T-helper 1 cell (primary cell): ENCODE measurements at regions not wholly inside any gene's neighbourhood (a gene's known extent, or its start where the extent isn't known, plus 50 kb on each side); places are given as distances from the start of the nearest gene placed in this dataset.
"Not testable (repeated sequence)": the region's sequence is repeated elsewhere in the genome, so short reads cannot be mapped to it uniquely, and the experiment has no call there.

Experiments used
- DNase-seq, 5 donors: peaks; one replicate each; pipeline ENCODE4 v3.0.0-alpha.2; 2012 to 2020

- no peak for DNase-seq
These were observed 169.2 kb upstream of the FHL2 start for GRCh38 chr2:105567996-105568494.

GRCh38 chr2:105563000-105563719, 164.3 kb upstream of the FHL2 start:
- DNase-seq: no peak

- no peak for DNase-seq
These were observed 162.6 kb upstream of the FHL2 start for GRCh38 chr2:105561401-105561800.

- DNase-seq: no peak
These were observed 161.3 kb upstream of the FHL2 start for GRCh38 chr2:105560157-105560556.

GRCh38 chr2:105557021-105557920, 158.4 kb upstream of the FHL2 start:
- DNase-seq: no peak

GRCh38 chr2:105556366-105556765, 157.5 kb upstream of the FHL2 start:
- no peak for DNase-seq

- DNase-seq: no peak
These were observed 155.4 kb upstream of the FHL2 start for GRCh38 chr2:105554235-105554634.

- DNase-seq: no peak
These were observed 154.8 kb upstream of the FHL2 start for GRCh38 chr2:105553538-105554196.

GRCh38 chr2:105546628-105546974, 147.8 kb upstream of the FHL2 start:
- no peak for DNase-seq

GRCh38 chr2:105545730-105546627, 147.1 kb upstream of the FHL2 start:
- peak; percentile 30 to 63 (median 45) for DNase-seq

- DNase-seq: no peak
These were observed 145.9 kb upstream of the FHL2 start for GRCh38 chr2:105544591-105545377.

- DNase-seq: no peak
These were observed 142.6 kb upstream of the FHL2 start for GRCh38 chr2:105541189-105542050.

- no peak for DNase-seq
These were observed 141.8 kb upstream of the FHL2 start for GRCh38 chr2:105540642-105541041.

- DNase-seq: no peak
These were observed 140.5 kb upstream of the FHL2 start for GRCh38 chr2:105539331-105539730.

- DNase-seq: no peak
These were observed 140.0 kb upstream of the FHL2 start for GRCh38 chr2:105538840-105539239.

GRCh38 chr2:105537920-105538319, 139.1 kb upstream of the FHL2 start:
- DNase-seq: no peak

GRCh38 chr2:105537466-105537865, 138.6 kb upstream of the FHL2 start:
- no peak for DNase-seq

GRCh38 chr2:105536175-105536574, 137.3 kb upstream of the FHL2 start:
- no peak for DNase-seq

- DNase-seq: not testable (repeated sequence)
These were observed 130.4 kb upstream of the FHL2 start for GRCh38 chr2:105529258-105529657.
